SU-DHL-6 (cell line): ENCODE measurements at regions not wholly inside any gene's neighbourhood (a gene's known extent, or its start where the extent isn't known, plus 50 kb on each side); places are given as distances from the start of the nearest gene placed in this dataset.

Experiments used
- H2AFZ ChIP-seq: fragments of 200-600 bp; sonication (generic); 2 replicates; pipeline ENCODE4 v1.6.1; 2014; ENCODE audit warnings: low read depth, mild to moderate bottlenecking, moderate library complexity, mixed read lengths, antibody characterized with exemption, low read length; ENCODE audit not compliant: severe bottlenecking
- H3F3A ChIP-seq: fragments of 200-600 bp; shearing (Covaris generic); 2 replicates; pipeline ENCODE4 v1.6.0; 2016; ENCODE audit warnings: antibody characterized with exemption, mild to moderate bottlenecking; ENCODE audit not compliant: insufficient read depth
- H3K27ac ChIP-seq: fragments of 200-600 bp; sonication (generic); 2 replicates; pipeline ENCODE4 v1.5.1; 2016; ENCODE audit warnings: low read depth, mild to moderate bottlenecking, low read length, moderate library complexity, mixed read lengths
- H3K27me3 ChIP-seq: fragments of 200-600 bp; sonication (generic), shearing (Covaris generic); 2 replicates; pipeline ENCODE4 v1.6.0; 2014; ENCODE audit warnings: mild to moderate bottlenecking, low read length
- H3K36me3 ChIP-seq: fragments of 200-600 bp; sonication (generic); 2 replicates; pipeline ENCODE4 v1.6.1; 2014; ENCODE audit warnings: mild to moderate bottlenecking, low read length, mixed read lengths
- H3K4me2 ChIP-seq: fragments of 300-600, 200-600 bp; shearing (Covaris generic), sonication (generic); 2 replicates; pipeline ENCODE4 v1.6.0; 2014; ENCODE audit warnings: low read length, low read depth, mild to moderate bottlenecking; ENCODE audit not compliant: poor library complexity, severe bottlenecking
- H3K4me3 ChIP-seq: fragments of 200-600 bp; sonication (generic); 2 replicates; pipeline ENCODE4 v1.5.1; 2014; ENCODE audit warnings: antibody characterized with exemption, low read length, mild to moderate bottlenecking, mixed read lengths; ENCODE audit not compliant: insufficient read depth, poor library complexity, severe bottlenecking
- H3K79me2 ChIP-seq: fragments of 200-600 bp; sonication (generic); 2 replicates; pipeline ENCODE4 v1.6.1; 2014; ENCODE audit warnings: mild to moderate bottlenecking, low read length, moderate library complexity; ENCODE audit not compliant: insufficient read depth
- H3K9ac ChIP-seq: fragments of 200-600 bp; sonication (generic); 2 replicates; pipeline ENCODE4 v1.7.0; 2014; ENCODE audit warnings: mild to moderate bottlenecking, low read length
- H3K9me2 ChIP-seq: fragments of 200-600 bp; sonication (generic); replicated peaks from 2 replicates; pipeline ENCODE4 v1.6.1; 2014; ENCODE audit warnings: low read length; ENCODE audit not compliant: insufficient read depth
- H3K9me3 ChIP-seq: fragments of 200-600 bp; sonication (generic); 2 replicates; pipeline ENCODE4 v1.6.1; 2014; ENCODE audit warnings: low read length, mixed read lengths; ENCODE audit not compliant: insufficient read depth
- H4K20me1 ChIP-seq: fragments of 200-600 bp; sonication (generic); 2 replicates; pipeline ENCODE4 v1.6.1; 2014; ENCODE audit warnings: low read depth, mild to moderate bottlenecking, antibody characterized with exemption, low read length, moderate library complexity, mixed read lengths
- CTCF ChIP-seq: fragments of 200-600 bp; sonication (generic); IDR thresholded peaks from one replicate; pipeline ENCODE4 v1.5.1; 2017; ENCODE audit warnings: antibody characterized with exemption, mild to moderate bottlenecking, low read length, moderate library complexity; ENCODE audit not compliant: insufficient read depth, poor library complexity, severe bottlenecking
- EZH2phosphoT487 ChIP-seq: fragments of 200-600 bp; sonication (generic), shearing (Covaris generic); conservative IDR thresholded peaks from 2 replicates; pipeline ENCODE4 v1.6.1; 2018; ENCODE audit warnings: mild to moderate bottlenecking, antibody characterized with exemption, low read length, moderate library complexity, mixed read lengths

DNA sequence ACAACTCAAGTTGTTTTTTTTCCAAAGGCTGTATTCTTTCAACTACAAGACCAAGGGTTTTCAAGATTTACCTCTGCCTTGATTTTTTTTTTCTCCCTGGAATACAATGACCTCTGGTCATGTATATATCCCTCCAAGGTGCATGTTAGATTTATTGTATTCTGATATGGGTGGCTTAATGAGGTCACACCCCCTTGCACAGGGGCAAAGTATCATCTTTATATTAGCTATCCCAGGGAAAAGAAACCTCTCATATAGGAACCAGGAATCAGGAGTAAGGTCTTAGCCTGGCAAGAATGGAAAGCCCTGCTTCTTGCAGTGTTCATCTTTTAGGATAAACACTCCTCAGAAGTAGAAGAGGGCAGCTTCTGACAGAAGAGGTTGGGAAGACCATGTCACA, 516.9 kb upstream of the TENM4 start:
- Histone ChIP-seq H3K79me2 (no peaks in the 10 kb centered on the region), H3K27me3 (no peaks in the 10 kb centered on the region), H3K4me2 (no peak overlapping the region), H4K20me1 (no peaks in the 10 kb centered on the region), H3K4me3 (no peak overlapping the region), H3K36me3 (no peaks in the 10 kb centered on the region), H3K9me3 (no peaks in the 10 kb centered on the region), H3K9me2 (no peaks in the 10 kb centered on the region), H3K9ac (no peak overlapping the region), H2AFZ (no peak overlapping the region), H3F3A (no peaks in the 10 kb centered on the region), H3K27ac (no peak overlapping the region)
- TF ChIP-seq CTCF (no peak), EZH2phosphoT487 (no peak)

DNA sequence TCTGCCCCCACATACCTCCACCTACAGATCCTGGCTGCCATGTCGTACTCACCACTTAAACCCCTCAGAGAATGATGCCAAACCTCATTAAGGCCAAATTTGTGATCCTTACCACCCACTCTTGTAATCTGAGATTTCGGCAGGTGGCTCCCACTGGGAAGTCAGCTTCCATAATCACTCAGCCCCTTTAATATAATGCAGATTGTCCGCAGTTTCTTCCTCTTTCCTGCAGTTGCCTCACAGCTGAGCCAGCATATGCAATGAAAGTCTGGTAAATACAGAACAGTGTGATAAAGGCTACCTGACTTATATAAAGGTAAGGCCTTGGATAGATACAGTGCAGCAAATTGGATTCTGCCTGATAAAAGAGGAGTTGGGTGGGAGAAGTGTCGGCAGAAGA, 515.2 kb upstream of the TENM4 start:
- Histone ChIP-seq H3K4me3 (no peak overlapping the region), H3F3A (no peaks in the 10 kb centered on the region), H3K9me3 (no peaks in the 10 kb centered on the region), H3K27ac (no peak overlapping the region), H2AFZ (no peak overlapping the region), H4K20me1 (no peaks in the 10 kb centered on the region), H3K9me2 (no peaks in the 10 kb centered on the region), H3K9ac (no peak overlapping the region), H3K36me3 (no peaks in the 10 kb centered on the region), H3K4me2 (no peak overlapping the region), H3K27me3 (no peaks in the 10 kb centered on the region), H3K79me2 (no peaks in the 10 kb centered on the region)
- TF ChIP-seq EZH2phosphoT487 (no peak), CTCF (no peak)

GRCh38 chr11:79953629-79954028, 512.8 kb upstream of the TENM4 start:
- H3F3A ChIP-seq, result no peaks in the 10 kb centered on the region
- H3K9ac ChIP-seq, result no peak overlapping the region
- TF ChIP-seq EZH2phosphoT487 (no peak), CTCF (no peak)

DNA sequence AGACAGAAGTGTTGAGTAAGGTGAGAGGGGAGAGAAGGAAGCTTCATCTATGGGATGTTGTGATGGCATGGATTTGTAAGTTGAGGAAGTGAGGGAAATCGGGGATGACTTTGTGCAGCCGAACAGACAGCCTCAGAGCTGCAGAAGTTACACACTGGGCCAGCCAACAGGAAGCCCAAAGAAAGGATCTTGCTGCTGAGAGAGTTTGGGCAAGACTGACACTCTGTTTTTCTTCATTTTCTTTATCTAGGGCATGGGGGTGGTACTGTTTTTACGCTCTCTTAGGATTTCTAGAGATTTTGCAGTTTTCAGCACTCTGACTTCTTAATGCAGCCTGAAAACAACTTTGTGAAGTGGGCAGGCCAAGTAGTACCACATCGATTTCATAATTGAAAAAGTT, 509.9 kb upstream of the TENM4 start:
- no peaks in the 10 kb centered on the region for H3K79me2 ChIP-seq
- H3K4me2 ChIP-seq, result no peak overlapping the region
- H2AFZ ChIP-seq, result no peak overlapping the region
- no peaks in the 10 kb centered on the region for H3K27me3 ChIP-seq
- no peak overlapping the region for H3K9ac ChIP-seq
- H3K9me3 ChIP-seq, result no peaks in the 10 kb centered on the region
- TF ChIP-seq CTCF (no peak), EZH2phosphoT487 (no peak)
- H4K20me1 ChIP-seq, result no peaks in the 10 kb centered on the region
- no peaks in the 10 kb centered on the region for H3K9me2 ChIP-seq
- no peaks in the 10 kb centered on the region for H3F3A ChIP-seq
- no peaks in the 10 kb centered on the region for H3K36me3 ChIP-seq
- no peak overlapping the region for H3K4me3 ChIP-seq
- no peak overlapping the region for H3K27ac ChIP-seq

More at GRCh38 chr11:79953629-79954028, 512.8 kb upstream of the TENM4 start:
- H3K9me3 ChIP-seq, result no peaks in the 10 kb centered on the region
- H3K27me3 ChIP-seq, result no peaks in the 10 kb centered on the region
- no peaks in the 10 kb centered on the region for H3K36me3 ChIP-seq
- no peak overlapping the region for H2AFZ ChIP-seq
- no peaks in the 10 kb centered on the region for H3K9me2 ChIP-seq
- no peak overlapping the region for H3K27ac ChIP-seq
- no peaks in the 10 kb centered on the region for H4K20me1 ChIP-seq
- H3K4me3 ChIP-seq, result no peak overlapping the region
- H3K79me2 ChIP-seq, result no peaks in the 10 kb centered on the region
- H3K4me2 ChIP-seq, result no peak overlapping the region
